GM15510 (cell line): ENCODE measurements at regions not wholly inside any gene's neighbourhood (a gene's known extent, or its start where the extent isn't known, plus 50 kb on each side); places are given as distances from the start of the nearest gene placed in this dataset.

ENCODE experiments used
- POLR2A ChIP-seq: IDR thresholded peaks from 3 replicates; pipeline ENCODE4 v1.6.1; 2011; ENCODE audit warnings: borderline replicate concordance; ENCODE audit not compliant: insufficient read length; ENCODE audit errors: extremely low read depth

GRCh38 chr13:50585674-50586413 is 257.6 kb downstream of the DLEU7 start:
- no peak for TF ChIP-seq POLR2A

GRCh38 chr13:50586414-50587083 is 256.9 kb downstream of the DLEU7 start:
- TF ChIP-seq POLR2A: no peak

GRCh38 chr13:50587115-50587514 is 256.4 kb downstream of the DLEU7 start:
- TF ChIP-seq POLR2A: no peak

- TF ChIP-seq POLR2A: no peak
Measured at GRCh38 chr13:50587645-50588373, 255.7 kb downstream of the DLEU7 start.

GRCh38 chr13:50588491-50589130 is 254.9 kb downstream of the DLEU7 start:
- no peak for TF ChIP-seq POLR2A

- no peak for TF ChIP-seq POLR2A
Measured at GRCh38 chr13:50589139-50589538, 254.4 kb downstream of the DLEU7 start.

GRCh38 chr13:50589651-50590054 is 253.8 kb downstream of the DLEU7 start:
- TF ChIP-seq POLR2A: no peak

DNA sequence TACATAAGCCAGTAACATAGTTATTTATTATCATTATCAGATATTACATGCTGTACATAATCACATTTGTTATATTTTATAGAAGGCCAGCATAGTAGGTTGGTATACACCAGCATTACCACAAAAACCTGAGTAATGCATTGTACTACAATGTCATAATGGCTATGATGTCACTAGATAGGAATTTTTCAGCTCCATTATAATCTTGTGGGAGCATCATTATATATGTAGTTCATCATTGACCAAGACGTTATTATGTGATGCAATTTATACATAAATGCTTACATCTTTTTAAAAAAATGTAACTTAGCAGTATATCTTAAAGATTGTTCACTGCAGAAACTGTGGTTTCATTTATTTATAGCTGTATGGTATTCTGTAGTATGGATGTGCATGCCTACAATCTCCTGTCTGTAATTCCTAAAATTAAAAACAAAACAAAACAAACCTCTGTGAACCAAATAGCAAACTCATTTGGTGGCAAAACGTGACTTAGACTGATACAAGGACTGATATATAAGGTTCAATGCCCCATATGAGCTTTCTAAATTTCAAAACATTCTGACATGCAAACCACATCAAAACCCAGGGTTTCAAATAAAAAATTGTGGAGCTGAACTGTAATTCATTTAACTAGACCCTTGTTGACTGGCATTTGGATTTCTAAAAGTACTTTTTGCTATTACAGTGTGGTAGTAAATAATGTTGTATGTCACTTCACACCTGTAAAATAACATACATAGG is 250.9 kb downstream of the DLEU7 start:
- no peak for TF ChIP-seq POLR2A

DNA sequence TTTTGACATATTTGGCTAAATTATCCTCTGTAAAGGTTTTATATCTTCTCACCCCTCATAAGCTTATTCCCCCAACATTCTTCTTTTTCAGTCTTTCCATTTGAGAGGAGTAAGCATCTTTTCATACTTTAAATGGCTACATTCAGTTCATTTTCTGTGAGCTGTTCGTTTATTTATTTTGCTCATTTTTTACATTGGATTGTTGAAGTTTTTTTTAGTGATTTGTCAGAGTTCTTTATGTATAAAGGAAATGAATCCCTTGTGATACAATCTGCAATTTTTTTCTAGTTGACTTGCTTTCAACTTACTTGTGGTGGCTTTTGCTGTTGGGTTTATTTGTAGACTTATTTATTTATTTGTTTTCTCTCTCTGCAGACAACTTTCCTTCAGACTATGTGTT is 250.3 kb downstream of the DLEU7 start:
- no peak for TF ChIP-seq POLR2A

DNA sequence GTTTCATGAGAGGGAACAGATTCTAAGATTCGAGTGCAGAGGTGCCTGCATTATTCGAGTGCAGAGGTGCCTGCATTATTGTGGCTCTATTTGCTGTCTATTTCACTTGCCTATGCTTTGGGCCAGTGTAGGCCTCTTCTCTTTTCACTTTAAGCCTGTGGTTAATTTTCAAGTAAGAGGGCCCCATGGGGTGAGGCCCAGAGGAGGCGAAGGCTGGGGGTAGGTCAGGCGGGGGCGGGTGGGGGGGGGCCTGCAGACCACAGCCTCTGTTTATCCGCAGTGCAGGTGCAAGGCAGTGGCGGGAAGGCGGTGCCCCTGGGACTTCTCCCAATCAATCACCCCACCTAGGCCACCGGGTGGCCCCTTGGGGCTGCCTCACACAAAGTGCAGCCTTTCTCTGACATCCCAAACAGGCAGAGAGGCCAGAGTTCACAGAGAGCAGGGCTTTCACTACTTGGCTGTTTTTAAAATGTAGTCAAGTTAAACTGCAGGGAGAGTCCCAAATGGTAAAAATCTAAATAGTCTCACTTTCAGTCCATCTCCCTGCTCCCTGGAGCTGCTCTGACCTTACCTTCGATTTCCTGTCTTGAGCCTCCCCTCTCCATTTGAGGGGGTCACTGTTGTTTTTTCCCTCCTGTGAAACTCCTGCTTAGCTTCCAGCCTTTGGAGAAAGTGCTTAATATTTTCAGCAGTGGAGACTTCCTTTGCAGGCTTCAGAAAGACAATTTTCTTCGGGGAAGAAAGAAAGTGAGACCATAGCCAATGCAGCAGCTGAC is 249.0 kb downstream of the DLEU7 start:
- TF ChIP-seq POLR2A: no peak

DNA sequence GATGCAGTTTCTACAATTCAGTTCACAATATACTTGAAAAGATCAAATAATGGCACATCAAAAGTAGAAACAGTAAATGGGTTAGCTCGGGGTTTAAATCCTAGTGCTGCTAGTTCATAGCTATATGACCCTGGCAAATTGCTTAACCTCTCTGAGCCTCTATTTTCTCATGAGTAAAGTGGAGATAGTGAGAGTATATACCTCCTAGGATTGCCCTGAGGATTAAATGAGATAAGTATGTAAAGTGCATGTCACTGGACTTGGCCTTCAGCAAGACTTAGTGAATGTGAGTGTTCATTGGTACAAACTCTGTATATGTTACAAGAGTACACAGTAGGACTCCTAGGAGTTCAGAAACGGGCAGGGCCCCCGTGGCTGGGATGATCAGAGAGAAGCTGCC is 248.3 kb downstream of the DLEU7 start:
- TF ChIP-seq POLR2A: no peak

GRCh38 chr13:50596156-50596555 is 247.3 kb downstream of the DLEU7 start:
- TF ChIP-seq POLR2A: no peak

GRCh38 chr13:50596776-50597203 is 246.7 kb downstream of the DLEU7 start:
- no peak for TF ChIP-seq POLR2A

DNA sequence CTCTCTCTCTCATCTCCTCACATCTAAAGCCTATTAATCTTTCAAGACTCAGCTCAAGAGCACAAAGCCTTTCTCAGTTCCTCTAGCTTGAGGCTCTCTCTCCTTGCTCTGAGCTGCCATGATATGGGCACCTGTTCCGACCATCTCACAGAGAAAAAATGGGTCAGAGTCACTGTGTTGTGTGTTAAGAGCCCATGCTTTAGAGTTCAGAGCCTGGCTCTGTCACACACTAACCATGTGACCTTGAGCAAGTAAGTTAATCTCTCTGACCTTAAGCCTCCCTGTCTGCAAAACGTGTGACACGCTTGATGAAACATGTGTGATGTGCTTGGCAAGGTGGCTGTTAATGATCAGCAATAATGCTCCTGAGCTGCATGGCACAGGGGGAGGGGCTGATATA is 245.2 kb downstream of the DLEU7 start:
- TF ChIP-seq POLR2A: no peak
